ENCODE measurements at regions not wholly inside any gene's neighbourhood (a gene's known extent, or its start where the extent isn't known, plus 50 kb on each side); places are given as distances from the start of the nearest gene placed in this dataset.
A peak's percentile ranks its signal among the peaks of the same experiment; 100 is the strongest.
"Not testable (repeated sequence)": the region's sequence is repeated elsewhere in the genome, so short reads cannot be mapped to it uniquely, and the experiment has no call there.

GRCh38 chr11:46212720-46213119 lies 64.7 kb upstream of the CREB3L1 start:
- no peak overlapping the region for H3K4me3 ChIP-seq (ENCODE audit: insufficient read depth, low read depth, low read length)
- no peak overlapping the region for H3K27ac Mint-ChIP-seq (ENCODE audit: unreplicated experiment)
- H3K36me3 ChIP-seq (ENCODE audit: insufficient read depth, low read length): no peaks in the 10 kb centered on the region
- no peak for TF ChIP-seq CTCF (IDR thresholded peaks at IDR 0.05; ENCODE audit: insufficient read depth, low read depth, low read length)
- no peak for TF ChIP-seq EZH2 (IDR thresholded peaks at IDR 0.05; ENCODE audit: insufficient read depth, low read length)
- H3K9ac ChIP-seq (ENCODE audit: low read length): no peak overlapping the region
- no peak for DNase-seq (ENCODE audit: low read depth)
- peaks cover 5% of the 10 kb centered on the region for H3K27me3 ChIP-seq (ENCODE audit: insufficient read depth, low read length)
- peaks cover 15% of the 10 kb centered on the region for H3K4me1 Mint-ChIP-seq (ENCODE audit: low read depth, unreplicated experiment)
- no peaks in the 10 kb centered on the region for H3K79me2 ChIP-seq (ENCODE audit: insufficient read depth, low read length)
- no peak overlapping the region for H3K4me2 ChIP-seq (ENCODE audit: low read length)
- H3K9me3 ChIP-seq (ENCODE audit: insufficient read depth, low read depth, low read length): no peaks in the 10 kb centered on the region
- FAIRE-seq: no peak
- no peak overlapping the region for H2AFZ ChIP-seq (ENCODE audit: low read depth, low read length)
- H4K20me1 ChIP-seq (ENCODE audit: insufficient read depth, low read length): no peaks in the 10 kb centered on the region
- peaks cover 4% of the 10 kb centered on the region for H3K27me3 Mint-ChIP-seq (ENCODE audit: low read depth, unreplicated experiment)
- H3K4me1 ChIP-seq (ENCODE audit: insufficient read depth, low read length): peaks cover 7% of the 10 kb centered on the region
- no peaks in the 10 kb centered on the region for H3K36me3 Mint-ChIP-seq (ENCODE audit: low read depth, unreplicated experiment)
- H3K27ac ChIP-seq (ENCODE audit: low read depth, low read length): no peak overlapping the region
- no peak overlapping the region for H3K4me3 Mint-ChIP-seq (ENCODE audit: unreplicated experiment)
- H3K9me3 Mint-ChIP-seq (ENCODE audit: unreplicated experiment): no peaks in the 10 kb centered on the region

DNA sequence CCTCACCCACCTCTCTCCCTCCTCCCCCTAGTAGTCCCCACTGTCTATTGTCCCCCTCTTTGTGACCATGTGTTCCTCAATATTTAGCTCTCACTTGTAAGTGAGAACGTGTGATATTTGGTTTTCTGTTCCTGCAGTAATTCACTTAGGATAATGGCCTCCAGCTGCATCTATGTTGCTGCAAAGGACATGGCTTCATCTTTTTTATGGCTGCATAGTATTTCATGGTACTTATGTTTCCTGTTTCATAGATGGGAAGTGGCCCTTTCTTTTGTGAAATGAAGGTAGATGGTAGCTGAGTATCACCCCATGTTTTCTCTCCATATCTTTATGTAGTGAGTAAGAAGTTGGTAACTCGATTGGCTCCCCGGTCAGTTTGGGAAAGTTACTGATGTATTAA lies 66.6 kb upstream of the CREB3L1 start:
- no peaks in the 10 kb centered on the region for H3K9me3 ChIP-seq (ENCODE audit: insufficient read depth, low read depth, low read length)
- H3K4me3 ChIP-seq (ENCODE audit: insufficient read depth, low read depth, low read length): no peak overlapping the region
- peaks cover 7% of the 10 kb centered on the region for H3K4me1 ChIP-seq (ENCODE audit: insufficient read depth, low read length)
- H3K4me2 ChIP-seq (ENCODE audit: low read length): no peak overlapping the region
- H3K9ac ChIP-seq (ENCODE audit: low read length): no peak overlapping the region
- Mint-ChIP-seq H3K9me3 (ENCODE audit: unreplicated experiment) (no peaks in the 10 kb centered on the region), H3K4me1 (ENCODE audit: low read depth, unreplicated experiment) (peaks cover 10% of the 10 kb centered on the region), H3K4me3 (ENCODE audit: unreplicated experiment) (no peak overlapping the region), H3K27ac (ENCODE audit: unreplicated experiment) (no peak overlapping the region), H3K36me3 (ENCODE audit: low read depth, unreplicated experiment) (no peaks in the 10 kb centered on the region), H3K27me3 (ENCODE audit: low read depth, unreplicated experiment) (peaks cover 4% of the 10 kb centered on the region)
- H4K20me1 ChIP-seq (ENCODE audit: insufficient read depth, low read length): no peaks in the 10 kb centered on the region
- FAIRE-seq (no peak), DNase-seq (ENCODE audit: low read depth) (no peak)
- no peaks in the 10 kb centered on the region for H3K79me2 ChIP-seq (ENCODE audit: insufficient read depth, low read length)
- H3K36me3 ChIP-seq (ENCODE audit: insufficient read depth, low read length): no peaks in the 10 kb centered on the region
- no peak overlapping the region for H2AFZ ChIP-seq (ENCODE audit: low read depth, low read length)
- no peak overlapping the region for H3K27ac ChIP-seq (ENCODE audit: low read depth, low read length)
- TF ChIP-seq CTCF (IDR thresholded peaks at IDR 0.05; ENCODE audit: insufficient read depth, low read depth, low read length) (no peak), EZH2 (IDR thresholded peaks at IDR 0.05; ENCODE audit: insufficient read depth, low read length) (no peak)
- peaks cover 3% of the 10 kb centered on the region for H3K27me3 ChIP-seq (ENCODE audit: insufficient read depth, low read length)

GRCh38 chr11:46210133-46210636 lies 67.3 kb upstream of the CREB3L1 start:
- Histone ChIP-seq H3K36me3 (ENCODE audit: insufficient read depth, low read length) (no peaks in the 10 kb centered on the region), H2AFZ (ENCODE audit: low read depth, low read length) (no peak overlapping the region), H4K20me1 (ENCODE audit: insufficient read depth, low read length) (no peaks in the 10 kb centered on the region), H3K4me3 (ENCODE audit: insufficient read depth, low read depth, low read length) (no peak overlapping the region), H3K27me3 (ENCODE audit: insufficient read depth, low read length) (no peaks in the 10 kb centered on the region), H3K79me2 (ENCODE audit: insufficient read depth, low read length) (no peaks in the 10 kb centered on the region), H3K4me2 (ENCODE audit: low read length) (peak overlapping the region; percentile 27), H3K9me3 (ENCODE audit: insufficient read depth, low read depth, low read length) (no peaks in the 10 kb centered on the region), H3K4me1 (ENCODE audit: insufficient read depth, low read length) (peaks cover 7% of the 10 kb centered on the region), H3K27ac (ENCODE audit: low read depth, low read length) (no peak overlapping the region), H3K9ac (ENCODE audit: low read length) (no peak overlapping the region)
- DNase-seq (ENCODE audit: low read depth) (peak; percentile 52), FAIRE-seq (no peak)
- Mint-ChIP-seq H3K27me3 (ENCODE audit: low read depth, unreplicated experiment) (peaks cover 4% of the 10 kb centered on the region), H3K9me3 (ENCODE audit: unreplicated experiment) (no peaks in the 10 kb centered on the region), H3K4me1 (ENCODE audit: low read depth, unreplicated experiment) (peaks cover 8% of the 10 kb centered on the region), H3K27ac (ENCODE audit: unreplicated experiment) (no peak overlapping the region), H3K36me3 (ENCODE audit: low read depth, unreplicated experiment) (no peaks in the 10 kb centered on the region), H3K4me3 (ENCODE audit: unreplicated experiment) (no peak overlapping the region)
- TF ChIP-seq EZH2 (IDR thresholded peaks at IDR 0.05; ENCODE audit: insufficient read depth, low read length) (no peak), CTCF (IDR thresholded peaks at IDR 0.05; ENCODE audit: insufficient read depth, low read depth, low read length) (no peak)

DNA sequence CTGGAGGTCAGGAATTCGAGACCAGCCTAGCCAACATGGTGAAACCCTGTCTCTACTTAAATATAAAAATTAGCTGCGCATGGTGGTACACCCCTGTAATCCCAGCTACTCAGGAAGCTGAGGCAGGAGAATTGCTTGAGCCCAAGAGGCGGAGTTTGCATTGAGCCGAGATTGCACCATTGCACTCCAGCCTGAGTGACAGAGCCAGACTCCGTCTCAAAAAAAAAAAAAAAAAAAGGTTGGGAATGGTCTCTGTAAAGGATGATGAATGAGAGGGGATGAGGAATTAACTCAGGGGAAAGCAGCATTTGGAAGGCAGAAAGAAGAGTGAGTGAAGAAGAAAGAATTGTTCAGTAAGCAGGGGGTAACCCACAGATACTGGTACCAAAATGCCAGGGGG lies 67.8 kb upstream of the CREB3L1 start:
- not testable (repeated sequence) for H3K9me3 Mint-ChIP-seq (ENCODE audit: unreplicated experiment); H3K4me1 Mint-ChIP-seq (ENCODE audit: low read depth, unreplicated experiment); H3K4me3 Mint-ChIP-seq (ENCODE audit: unreplicated experiment); FAIRE-seq; H2AFZ ChIP-seq (ENCODE audit: low read depth, low read length); H3K9ac ChIP-seq (ENCODE audit: low read length); H3K36me3 Mint-ChIP-seq (ENCODE audit: low read depth, unreplicated experiment); H3K4me1 ChIP-seq (ENCODE audit: insufficient read depth, low read length); H3K27ac ChIP-seq (ENCODE audit: low read depth, low read length); H3K79me2 ChIP-seq (ENCODE audit: insufficient read depth, low read length); H3K9me3 ChIP-seq (ENCODE audit: insufficient read depth, low read depth, low read length); H3K27ac Mint-ChIP-seq (ENCODE audit: unreplicated experiment); H3K27me3 ChIP-seq (ENCODE audit: insufficient read depth, low read length); H3K36me3 ChIP-seq (ENCODE audit: insufficient read depth, low read length); H4K20me1 ChIP-seq (ENCODE audit: insufficient read depth, low read length); DNase-seq (ENCODE audit: low read depth); H3K27me3 Mint-ChIP-seq (ENCODE audit: low read depth, unreplicated experiment); H3K4me3 ChIP-seq (ENCODE audit: insufficient read depth, low read depth, low read length)
- H3K4me2 ChIP-seq (ENCODE audit: low read length): peak overlapping the region; percentile 27
